ENCODE measurements at regions not wholly inside any gene's neighbourhood (a gene's known extent, or its start where the extent isn't known, plus 50 kb on each side); places are given as distances from the start of the nearest gene placed in this dataset.
"Not testable (repeated sequence)": the region's sequence is repeated elsewhere in the genome, so short reads cannot be mapped to it uniquely, and the experiment has no call there.

DNA sequence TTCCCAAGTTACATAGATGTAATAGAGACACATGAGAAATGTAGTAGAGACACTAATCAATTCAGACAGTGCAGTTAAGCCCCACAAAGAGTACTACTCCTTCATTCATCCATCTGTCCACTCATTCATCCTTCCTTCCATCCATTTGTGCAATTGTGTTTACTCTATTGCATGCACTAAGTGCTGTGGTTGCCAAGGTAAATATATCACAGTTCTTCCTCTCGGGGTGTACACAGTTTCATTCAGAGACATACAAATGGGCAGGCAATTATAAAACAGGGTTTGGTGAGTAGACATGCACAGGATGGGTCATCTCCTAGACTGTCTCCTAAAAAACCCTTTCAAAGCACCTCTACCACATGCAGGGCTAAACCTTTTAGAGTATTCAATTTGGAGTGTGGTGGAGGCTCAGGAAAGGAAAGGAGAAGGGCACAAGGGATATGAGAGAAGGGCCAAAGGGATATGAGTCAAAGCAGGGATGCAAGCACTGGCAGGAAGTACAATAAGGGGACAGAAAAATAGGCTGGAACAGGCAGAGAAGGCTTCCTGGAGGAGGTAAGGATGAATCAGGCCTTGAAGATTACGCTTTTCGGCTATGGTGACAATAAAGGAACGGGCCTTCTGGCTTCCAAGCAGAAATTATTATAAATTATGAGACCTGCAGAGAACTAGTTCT, 153.6 kb upstream of the VKORC1L1 start:
- TF ChIP-seq, protein P1, sequence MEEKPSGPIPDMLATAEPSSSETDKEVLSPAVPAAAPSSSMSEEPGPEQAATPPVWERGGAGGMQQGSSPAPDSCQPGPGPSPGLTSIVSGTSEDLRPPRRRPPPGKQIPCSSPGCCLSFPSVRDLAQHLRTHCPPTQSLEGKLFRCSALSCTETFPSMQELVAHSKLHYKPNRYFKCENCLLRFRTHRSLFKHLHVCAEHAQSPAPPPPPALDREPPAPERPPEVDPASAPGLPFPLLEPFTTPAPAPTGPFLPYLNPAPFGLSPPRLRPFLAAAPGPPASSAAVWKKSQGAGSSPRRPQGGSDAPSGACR (CRISPR knock-in tag; IDR thresholded peaks at IDR 0.05), result not testable (repeated sequence)
- TF ChIP-seq, protein P2, sequence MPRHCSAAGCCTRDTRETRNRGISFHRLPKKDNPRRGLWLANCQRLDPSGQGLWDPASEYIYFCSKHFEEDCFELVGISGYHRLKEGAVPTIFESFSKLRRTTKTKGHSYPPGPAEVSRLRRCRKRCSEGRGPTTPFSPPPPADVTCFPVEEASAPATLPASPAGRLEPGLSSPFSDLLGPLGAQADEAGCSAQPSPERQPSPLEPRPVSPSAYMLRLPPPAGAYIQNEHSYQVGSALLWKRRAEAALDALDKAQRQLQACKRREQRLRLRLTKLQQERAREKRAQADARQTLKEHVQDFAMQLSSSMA (CRISPR knock-in tag; IDR thresholded peaks at IDR 0.05), result not testable (repeated sequence)
- not testable (repeated sequence) for TF ChIP-seq ZFP36 (IDR thresholded peaks at IDR 0.05; ENCODE audit: borderline replicate concordance, low read depth, low read length, partially characterized antibody); ELF4 (CRISPR knock-in tag; IDR thresholded peaks at IDR 0.05; ENCODE audit: borderline replicate concordance); ESRRA (CRISPR knock-in tag; IDR thresholded peaks at IDR 0.05; ENCODE audit: low read depth); PHF20 (CRISPR knock-in tag; IDR thresholded peaks at IDR 0.05); FOSL1 (CRISPR knock-in tag; IDR thresholded peaks at IDR 0.05; ENCODE audit: borderline replicate concordance)
- TF ChIP-seq, protein P3, sequence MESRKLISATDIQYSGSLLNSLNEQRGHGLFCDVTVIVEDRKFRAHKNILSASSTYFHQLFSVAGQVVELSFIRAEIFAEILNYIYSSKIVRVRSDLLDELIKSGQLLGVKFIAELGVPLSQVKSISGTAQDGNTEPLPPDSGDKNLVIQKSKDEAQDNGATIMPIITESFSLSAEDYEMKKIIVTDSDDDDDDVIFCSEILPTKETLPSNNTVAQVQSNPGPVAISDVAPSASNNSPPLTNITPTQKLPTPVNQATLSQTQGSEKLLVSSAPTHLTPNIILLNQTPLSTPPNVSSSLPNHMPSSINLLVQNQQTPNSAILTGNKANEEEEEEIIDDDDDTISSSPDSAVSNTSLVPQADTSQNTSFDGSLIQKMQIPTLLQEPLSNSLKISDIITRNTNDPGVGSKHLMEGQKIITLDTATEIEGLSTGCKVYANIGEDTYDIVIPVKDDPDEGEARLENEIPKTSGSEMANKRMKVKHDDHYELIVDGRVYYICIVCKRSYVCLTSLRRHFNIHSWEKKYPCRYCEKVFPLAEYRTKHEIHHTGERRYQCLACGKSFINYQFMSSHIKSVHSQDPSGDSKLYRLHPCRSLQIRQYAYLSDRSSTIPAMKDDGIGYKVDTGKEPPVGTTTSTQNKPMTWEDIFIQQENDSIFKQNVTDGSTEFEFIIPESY (CRISPR knock-in tag; IDR thresholded peaks at IDR 0.05), result not testable (repeated sequence)
